SK-N-SH (cell line): ENCODE measurements at regions not wholly inside any gene's neighbourhood (a gene's known extent, or its start where the extent isn't known, plus 50 kb on each side); places are given as distances from the start of the nearest gene placed in this dataset.

Source experiments
- EP300 ChIP-seq, 2 experiments: IDR thresholded peaks; 2 replicates each; pipeline versions ENCODE4 v1.4.0 to v1.6.1; 2012; ENCODE audit warnings: borderline replicate concordance in 1 of 2, low read depth in 1 of 2, low read length in 1 of 2
- EZH2phosphoT487 ChIP-seq: fragments of 200-600 bp; sonication (generic); IDR thresholded peaks from 2 replicates; pipeline ENCODE4 v1.6.1; 2017; ENCODE audit warnings: low read depth, mixed run types, mild to moderate bottlenecking, antibody characterized with exemption, moderate library complexity, borderline replicate concordance
- FOSL2 ChIP-seq: IDR thresholded peaks from 2 replicates; pipeline ENCODE4 v1.4.0; 2012; ENCODE audit warnings: low read depth, mild to moderate bottlenecking, moderate library complexity, borderline replicate concordance
- GABPA ChIP-seq: IDR thresholded peaks from 2 replicates; pipeline ENCODE4 v1.4.0; 2012; ENCODE audit warnings: low read depth, mild to moderate bottlenecking
- TF ChIP-seq, protein P1 (sequence below): fragments of 200-600 bp; sonication (generic); IDR thresholded peaks from 2 replicates; pipeline ENCODE4 v1.6.1; 2017; ENCODE audit warnings: antibody characterized with exemption, mild to moderate bottlenecking, moderate library complexity
- TF ChIP-seq, protein P2 (sequence below): IDR thresholded peaks from 2 replicates; pipeline ENCODE4 v1.4.0; 2012; ENCODE audit warnings: low read depth, borderline replicate concordance
- TF ChIP-seq, protein P3 (sequence below): IDR thresholded peaks from 2 replicates; pipeline ENCODE4 v1.6.1; 2012; ENCODE audit warnings: mild to moderate bottlenecking, low read depth, low read length, moderate library complexity
- TF ChIP-seq, protein P4 (sequence below): IDR thresholded peaks from 2 replicates; pipeline ENCODE4 v1.4.0; 2012; ENCODE audit warnings: low read depth

DNA sequence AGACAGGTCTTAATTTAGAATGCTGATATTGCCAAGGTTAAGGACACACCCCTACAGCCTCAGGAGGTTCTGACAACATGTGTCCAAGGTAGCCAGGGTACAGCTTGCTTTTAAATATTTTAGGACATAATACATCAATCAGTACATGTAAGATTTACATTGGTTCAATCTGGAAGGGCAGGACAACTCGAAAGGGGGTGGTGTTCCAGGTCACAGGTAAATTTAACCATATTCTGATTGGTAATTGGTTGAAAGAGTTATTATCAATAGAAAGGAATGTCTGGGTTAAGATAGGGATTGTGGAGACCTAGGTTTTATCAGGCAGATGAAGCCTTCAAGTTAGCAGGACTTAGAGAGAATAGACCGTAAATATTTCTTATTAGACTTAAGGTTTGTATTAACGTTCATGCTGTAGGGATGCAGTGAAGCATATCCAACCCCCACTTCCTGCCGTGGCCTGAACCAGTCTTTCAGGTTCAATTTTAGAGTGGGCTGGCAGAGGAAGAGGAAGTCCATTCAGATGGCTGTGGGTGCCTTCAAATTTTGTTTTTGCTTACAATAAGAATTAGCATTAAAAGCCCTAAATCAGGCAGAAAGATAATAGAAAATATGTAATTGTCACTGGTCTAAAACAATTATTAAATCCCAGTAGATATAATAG lies 136.5 kb upstream of the GALNTL6 start:
- no peak for TF ChIP-seq EZH2phosphoT487
- TF ChIP-seq, protein P1, sequence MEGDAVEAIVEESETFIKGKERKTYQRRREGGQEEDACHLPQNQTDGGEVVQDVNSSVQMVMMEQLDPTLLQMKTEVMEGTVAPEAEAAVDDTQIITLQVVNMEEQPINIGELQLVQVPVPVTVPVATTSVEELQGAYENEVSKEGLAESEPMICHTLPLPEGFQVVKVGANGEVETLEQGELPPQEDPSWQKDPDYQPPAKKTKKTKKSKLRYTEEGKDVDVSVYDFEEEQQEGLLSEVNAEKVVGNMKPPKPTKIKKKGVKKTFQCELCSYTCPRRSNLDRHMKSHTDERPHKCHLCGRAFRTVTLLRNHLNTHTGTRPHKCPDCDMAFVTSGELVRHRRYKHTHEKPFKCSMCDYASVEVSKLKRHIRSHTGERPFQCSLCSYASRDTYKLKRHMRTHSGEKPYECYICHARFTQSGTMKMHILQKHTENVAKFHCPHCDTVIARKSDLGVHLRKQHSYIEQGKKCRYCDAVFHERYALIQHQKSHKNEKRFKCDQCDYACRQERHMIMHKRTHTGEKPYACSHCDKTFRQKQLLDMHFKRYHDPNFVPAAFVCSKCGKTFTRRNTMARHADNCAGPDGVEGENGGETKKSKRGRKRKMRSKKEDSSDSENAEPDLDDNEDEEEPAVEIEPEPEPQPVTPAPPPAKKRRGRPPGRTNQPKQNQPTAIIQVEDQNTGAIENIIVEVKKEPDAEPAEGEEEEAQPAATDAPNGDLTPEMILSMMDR: no peak
- TF ChIP-seq, protein P2, sequence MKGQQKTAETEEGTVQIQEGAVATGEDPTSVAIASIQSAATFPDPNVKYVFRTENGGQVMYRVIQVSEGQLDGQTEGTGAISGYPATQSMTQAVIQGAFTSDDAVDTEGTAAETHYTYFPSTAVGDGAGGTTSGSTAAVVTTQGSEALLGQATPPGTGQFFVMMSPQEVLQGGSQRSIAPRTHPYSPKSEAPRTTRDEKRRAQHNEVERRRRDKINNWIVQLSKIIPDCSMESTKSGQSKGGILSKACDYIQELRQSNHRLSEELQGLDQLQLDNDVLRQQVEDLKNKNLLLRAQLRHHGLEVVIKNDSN: no peak
- TF ChIP-seq, protein P3, sequence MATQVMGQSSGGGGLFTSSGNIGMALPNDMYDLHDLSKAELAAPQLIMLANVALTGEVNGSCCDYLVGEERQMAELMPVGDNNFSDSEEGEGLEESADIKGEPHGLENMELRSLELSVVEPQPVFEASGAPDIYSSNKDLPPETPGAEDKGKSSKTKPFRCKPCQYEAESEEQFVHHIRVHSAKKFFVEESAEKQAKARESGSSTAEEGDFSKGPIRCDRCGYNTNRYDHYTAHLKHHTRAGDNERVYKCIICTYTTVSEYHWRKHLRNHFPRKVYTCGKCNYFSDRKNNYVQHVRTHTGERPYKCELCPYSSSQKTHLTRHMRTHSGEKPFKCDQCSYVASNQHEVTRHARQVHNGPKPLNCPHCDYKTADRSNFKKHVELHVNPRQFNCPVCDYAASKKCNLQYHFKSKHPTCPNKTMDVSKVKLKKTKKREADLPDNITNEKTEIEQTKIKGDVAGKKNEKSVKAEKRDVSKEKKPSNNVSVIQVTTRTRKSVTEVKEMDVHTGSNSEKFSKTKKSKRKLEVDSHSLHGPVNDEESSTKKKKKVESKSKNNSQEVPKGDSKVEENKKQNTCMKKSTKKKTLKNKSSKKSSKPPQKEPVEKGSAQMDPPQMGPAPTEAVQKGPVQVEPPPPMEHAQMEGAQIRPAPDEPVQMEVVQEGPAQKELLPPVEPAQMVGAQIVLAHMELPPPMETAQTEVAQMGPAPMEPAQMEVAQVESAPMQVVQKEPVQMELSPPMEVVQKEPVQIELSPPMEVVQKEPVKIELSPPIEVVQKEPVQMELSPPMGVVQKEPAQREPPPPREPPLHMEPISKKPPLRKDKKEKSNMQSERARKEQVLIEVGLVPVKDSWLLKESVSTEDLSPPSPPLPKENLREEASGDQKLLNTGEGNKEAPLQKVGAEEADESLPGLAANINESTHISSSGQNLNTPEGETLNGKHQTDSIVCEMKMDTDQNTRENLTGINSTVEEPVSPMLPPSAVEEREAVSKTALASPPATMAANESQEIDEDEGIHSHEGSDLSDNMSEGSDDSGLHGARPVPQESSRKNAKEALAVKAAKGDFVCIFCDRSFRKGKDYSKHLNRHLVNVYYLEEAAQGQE: no peak
- TF ChIP-seq, protein P4, sequence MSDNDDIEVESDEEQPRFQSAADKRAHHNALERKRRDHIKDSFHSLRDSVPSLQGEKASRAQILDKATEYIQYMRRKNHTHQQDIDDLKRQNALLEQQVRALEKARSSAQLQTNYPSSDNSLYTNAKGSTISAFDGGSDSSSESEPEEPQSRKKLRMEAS: no peak
- TF ChIP-seq EP300 (IDR thresholded peaks at IDR 0.05; ENCODE audit: borderline replicate concordance in 1 of 2, low read depth in 1 of 2, low read length in 1 of 2): no peak
- TF ChIP-seq FOSL2: no peak
- TF ChIP-seq GABPA: no peak
